SW 1271 (cell line): ENCODE measurements at regions not wholly inside any gene's neighbourhood (a gene's known extent, or its start where the extent isn't known, plus 50 kb on each side); places are given as distances from the start of the nearest gene placed in this dataset.

Experiments
- DNase-seq, 2 experiments: peaks; one replicate each; lab custom pipeline; 2025; lab: John Stamatoyannopoulos, UW

GRCh38 chrX:110408949-110409588, 50.4 kb downstream of the RTL9 start:
- no peak for DNase-seq

GRCh38 chrX:110409925-110410324, 51.3 kb downstream of the RTL9 start:
- DNase-seq = no peak

DNA sequence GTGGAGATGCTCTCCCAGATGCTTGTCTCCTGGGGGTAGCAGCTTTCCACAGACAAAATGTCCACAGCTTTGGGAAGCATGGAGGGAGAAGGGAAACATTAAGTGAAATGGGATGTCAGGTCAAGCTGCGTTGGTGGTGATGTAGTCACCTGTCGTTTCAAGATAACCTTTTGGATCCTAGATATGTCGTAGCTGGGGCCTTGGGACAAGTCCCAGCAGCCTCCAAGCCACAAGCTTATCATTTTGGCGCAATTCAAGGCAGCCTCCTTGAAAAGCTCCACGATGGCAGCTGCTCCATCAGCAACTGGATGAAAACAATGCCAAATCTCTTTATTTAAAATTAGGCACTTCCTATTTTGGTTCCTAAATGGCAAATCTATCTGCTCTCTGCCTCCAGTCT, 52.0 kb downstream of the RTL9 start:
- DNase-seq = no peak

- peak; percentile 2 to 8 for DNase-seq
These were observed 54.5 kb downstream of the RTL9 start for GRCh38 chrX:110412971-110413726.

DNA sequence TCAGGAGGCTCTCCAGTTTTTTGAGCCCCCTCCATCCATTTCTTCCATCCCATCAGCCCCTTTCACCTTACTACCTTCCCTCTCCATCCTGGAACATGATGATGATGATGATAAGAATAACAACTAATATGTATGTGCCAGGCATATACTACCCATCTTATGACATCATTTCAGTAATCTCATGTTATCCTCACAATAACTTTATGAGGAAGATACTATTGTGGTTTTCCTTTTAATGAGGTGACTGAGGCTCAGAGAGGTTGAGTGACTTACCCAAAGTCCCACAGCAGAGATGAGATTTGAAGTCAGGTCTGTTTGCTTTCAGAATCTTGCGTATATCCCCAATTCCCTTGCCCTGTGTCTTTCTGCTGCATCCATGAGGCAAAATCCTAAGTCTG, 55.1 kb downstream of the RTL9 start:
- DNase-seq = no peak

GRCh38 chrX:110414273-110414672, 55.6 kb downstream of the RTL9 start:
- DNase-seq = no peak

- no peak for DNase-seq
These were observed 56.2 kb downstream of the RTL9 start for GRCh38 chrX:110414679-110415439.

- DNase-seq = no peak
These were observed 57.0 kb downstream of the RTL9 start for GRCh38 chrX:110415440-110416170.

GRCh38 chrX:110417128-110417527, 58.5 kb downstream of the RTL9 start:
- no peak for DNase-seq

GRCh38 chrX:110418316-110419235, 59.9 kb downstream of the RTL9 start:
- peak in 1 of 2 experiments; percentile 1 for DNase-seq

DNA sequence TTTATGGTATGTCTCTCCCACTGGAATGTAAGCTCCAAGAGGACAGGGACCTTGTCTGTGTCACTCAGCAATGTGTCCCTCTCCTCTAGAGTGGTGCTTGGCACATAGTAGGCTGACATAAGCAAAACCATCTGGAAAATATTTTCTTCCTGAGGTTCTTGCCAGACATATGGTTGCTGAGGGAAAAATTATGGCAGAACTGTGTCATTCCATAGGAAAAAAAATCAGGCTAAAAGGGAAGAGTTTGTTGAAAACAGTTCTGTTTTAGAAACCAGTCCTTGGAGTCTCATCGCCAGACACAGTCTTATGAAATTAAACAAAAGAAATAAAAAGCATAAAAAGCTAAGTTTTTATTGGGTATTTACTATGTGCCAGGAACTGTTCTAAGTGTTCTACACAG, 60.9 kb downstream of the RTL9 start:
- DNase-seq = no peak

GRCh38 chrX:110420771-110421499, 62.3 kb downstream of the RTL9 start:
- no peak for DNase-seq

- DNase-seq = no peak
These were observed 63.1 kb downstream of the RTL9 start for GRCh38 chrX:110421500-110422455.

DNA sequence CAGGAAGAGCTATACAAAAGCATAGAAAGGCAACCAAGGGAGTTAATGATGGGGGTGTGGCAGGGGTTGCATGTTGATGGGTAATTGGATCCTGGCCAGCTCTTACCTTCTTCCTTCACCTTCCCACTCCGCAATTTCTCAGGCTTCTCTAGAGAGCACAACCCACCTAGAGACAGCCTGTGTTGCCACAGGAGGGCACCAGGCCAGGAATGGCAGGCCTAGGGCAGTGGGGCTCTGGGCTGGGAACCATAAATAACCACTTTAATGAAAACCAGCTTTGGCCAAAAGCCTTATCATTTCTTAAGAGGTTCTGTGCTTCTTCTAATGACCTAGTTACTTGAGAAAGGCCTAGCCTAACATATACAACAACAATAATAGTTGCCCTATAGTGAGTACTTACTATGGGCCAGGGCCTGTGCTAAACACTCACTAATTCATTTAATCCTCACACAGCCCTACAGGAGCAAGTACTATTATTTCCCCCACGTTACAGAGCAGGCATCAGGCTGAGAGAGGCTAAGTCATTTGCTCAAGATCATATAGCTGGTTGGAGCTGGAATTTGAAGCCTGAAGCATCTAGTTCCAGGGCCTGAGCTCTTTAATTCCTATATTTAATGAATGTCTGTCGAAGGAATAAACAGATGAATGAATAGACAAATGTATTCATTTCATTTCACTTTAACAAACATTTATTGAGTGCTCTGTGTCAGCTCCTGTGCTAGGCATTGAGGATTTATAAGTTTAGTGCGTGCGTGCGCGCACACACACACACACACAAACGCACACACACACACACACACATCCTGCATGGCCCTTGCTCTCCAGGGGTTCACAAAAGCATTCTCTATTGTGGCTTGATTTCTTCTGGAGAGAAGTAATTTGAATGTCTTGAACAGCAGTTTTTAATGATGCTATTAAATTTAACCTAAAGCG, 66.8 kb downstream of the RTL9 start:
- DNase-seq = no peak

GRCh38 chrX:110426155-110426504, 67.5 kb downstream of the RTL9 start:
- no peak for DNase-seq

DNA sequence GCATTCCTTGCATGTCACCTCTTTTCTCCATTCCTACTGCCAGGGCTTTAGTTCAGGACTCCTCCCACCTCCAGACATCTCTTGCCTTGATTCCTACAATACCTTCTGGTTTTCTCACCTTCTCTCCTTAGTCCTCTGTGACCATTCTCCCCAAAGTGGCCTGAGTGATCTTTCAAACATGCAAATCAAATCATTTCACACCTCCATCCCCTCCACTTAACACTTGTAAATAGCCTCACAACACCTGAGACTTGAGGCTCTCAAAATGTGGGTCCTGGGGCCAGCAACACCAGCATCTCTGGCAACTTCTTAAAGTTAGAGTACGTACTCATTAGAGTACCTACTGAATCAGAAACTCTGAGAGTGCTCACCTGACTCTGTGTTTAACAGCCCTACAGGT, 68.4 kb downstream of the RTL9 start:
- no peak for DNase-seq

DNA sequence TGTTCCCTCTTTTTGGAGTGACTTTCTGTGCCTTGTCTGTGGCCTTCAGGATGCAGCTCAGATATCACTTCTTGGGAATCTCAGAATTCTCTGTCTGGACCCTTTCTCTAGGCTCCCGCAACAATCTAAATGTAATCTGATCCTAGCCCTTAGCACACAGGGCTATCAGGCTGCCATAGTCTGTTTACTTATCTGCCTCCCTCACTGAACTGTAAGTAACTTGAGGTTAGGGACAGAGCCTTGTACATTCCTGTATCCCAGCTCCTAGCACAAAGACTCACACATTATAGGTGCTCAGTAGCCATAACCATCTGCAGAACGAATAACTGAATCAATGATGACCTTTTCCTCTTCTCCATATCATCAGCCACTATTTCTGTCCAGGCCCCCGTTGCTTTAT, 69.5 kb downstream of the RTL9 start:
- DNase-seq = no peak
